IMR-90 (cell line): ENCODE measurements at regions not wholly inside any gene's neighbourhood (a gene's known extent, or its start where the extent isn't known, plus 50 kb on each side); places are given as distances from the start of the nearest gene placed in this dataset.

ENCODE experiments used
- BHLHE40 ChIP-seq: fragments of 150-350 bp; IDR thresholded peaks from 2 replicates; pipeline ENCODE4 v1.6.1; 2016; ENCODE audit warnings: mild to moderate bottlenecking, low read depth, low read length
- CEBPB ChIP-seq: IDR thresholded peaks from 2 replicates; pipeline ENCODE4 v1.6.1; 2012; ENCODE audit warnings: low read depth, low read length, improper control_type of control experiment
- CHD1 ChIP-seq: IDR thresholded peaks from 2 replicates; pipeline ENCODE4 v1.6.1; 2012; ENCODE audit warnings: low read depth, low read length, improper control_type of control experiment
- FOS ChIP-seq: fragments of 150-350 bp; IDR thresholded peaks from 2 replicates; pipeline ENCODE4 v1.6.1; 2016; ENCODE audit warnings: low read depth, low read length
- MAFK ChIP-seq: IDR thresholded peaks from 2 replicates; pipeline ENCODE4 v1.6.1; 2012; ENCODE audit warnings: low read depth, low read length, improper control_type of control experiment
- MAZ ChIP-seq: IDR thresholded peaks from 2 replicates; pipeline ENCODE4 v1.6.1; 2012; ENCODE audit warnings: low read depth, mild to moderate bottlenecking, low read length, improper control_type of control experiment, moderate library complexity, borderline replicate concordance
- MXI1 ChIP-seq: IDR thresholded peaks from 2 replicates; pipeline ENCODE4 v1.6.1; 2012; ENCODE audit warnings: low read depth, mild to moderate bottlenecking, low read length, moderate library complexity, borderline replicate concordance
- POLR2A ChIP-seq: IDR thresholded peaks from 2 replicates; pipeline ENCODE4 v1.6.1; 2012; ENCODE audit warnings: mild to moderate bottlenecking, low read depth, low read length
- RAD21 ChIP-seq: IDR thresholded peaks from 2 replicates; pipeline ENCODE4 v1.6.1; 2012; ENCODE audit warnings: low read length, improper control_type of control experiment
- RFX5 ChIP-seq: IDR thresholded peaks from 2 replicates; pipeline ENCODE4 v1.8.0; 2012; ENCODE audit warnings: low read depth, mild to moderate bottlenecking, low read length, moderate library complexity
- SMC3 ChIP-seq: fragments of 150-350 bp; IDR thresholded peaks from 2 replicates; pipeline ENCODE4 v1.6.1; 2016; ENCODE audit warnings: low read depth, mild to moderate bottlenecking, antibody characterized with exemption, low read length, moderate library complexity
- TF ChIP-seq, protein P1 (sequence below): conservative IDR thresholded peaks from 2 replicates; pipeline ENCODE4 v1.5.1; 2012; ENCODE audit warnings: mild to moderate bottlenecking, low read depth, low read length, improper control_type of control experiment
- TF ChIP-seq, protein P2 (sequence below): fragments of 150-350 bp; IDR thresholded peaks from 2 replicates; pipeline ENCODE4 v1.6.1; 2017; ENCODE audit warnings: mild to moderate bottlenecking, antibody characterized with exemption, low read length, low read depth
- TF ChIP-seq, protein P3 (sequence below): fragments of 150-350 bp; IDR thresholded peaks from 2 replicates; pipeline ENCODE4 v1.6.1; 2016; ENCODE audit warnings: low read depth, mild to moderate bottlenecking, low read length, moderate library complexity, borderline replicate concordance

DNA sequence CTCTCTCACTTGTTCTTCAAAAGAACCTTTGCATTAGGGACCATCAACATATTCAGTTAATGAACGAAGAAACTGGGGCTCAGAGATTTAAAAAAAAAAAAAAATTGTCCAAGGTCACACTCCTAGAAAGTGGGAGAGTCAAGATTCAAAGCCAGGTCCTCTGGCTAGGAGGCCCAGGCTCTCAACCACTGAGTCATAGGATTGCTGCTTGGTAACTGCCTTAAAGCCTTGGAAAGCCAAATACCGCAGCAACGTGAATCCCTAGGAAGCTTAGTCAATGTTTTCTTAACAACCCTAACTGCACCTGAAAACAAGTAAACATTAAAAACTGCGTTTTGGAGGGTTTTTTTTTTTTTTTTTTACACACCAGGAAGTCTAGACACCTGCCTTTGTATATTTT, 156.8 kb downstream of the WNT5A start:
- TF ChIP-seq, protein P1, sequence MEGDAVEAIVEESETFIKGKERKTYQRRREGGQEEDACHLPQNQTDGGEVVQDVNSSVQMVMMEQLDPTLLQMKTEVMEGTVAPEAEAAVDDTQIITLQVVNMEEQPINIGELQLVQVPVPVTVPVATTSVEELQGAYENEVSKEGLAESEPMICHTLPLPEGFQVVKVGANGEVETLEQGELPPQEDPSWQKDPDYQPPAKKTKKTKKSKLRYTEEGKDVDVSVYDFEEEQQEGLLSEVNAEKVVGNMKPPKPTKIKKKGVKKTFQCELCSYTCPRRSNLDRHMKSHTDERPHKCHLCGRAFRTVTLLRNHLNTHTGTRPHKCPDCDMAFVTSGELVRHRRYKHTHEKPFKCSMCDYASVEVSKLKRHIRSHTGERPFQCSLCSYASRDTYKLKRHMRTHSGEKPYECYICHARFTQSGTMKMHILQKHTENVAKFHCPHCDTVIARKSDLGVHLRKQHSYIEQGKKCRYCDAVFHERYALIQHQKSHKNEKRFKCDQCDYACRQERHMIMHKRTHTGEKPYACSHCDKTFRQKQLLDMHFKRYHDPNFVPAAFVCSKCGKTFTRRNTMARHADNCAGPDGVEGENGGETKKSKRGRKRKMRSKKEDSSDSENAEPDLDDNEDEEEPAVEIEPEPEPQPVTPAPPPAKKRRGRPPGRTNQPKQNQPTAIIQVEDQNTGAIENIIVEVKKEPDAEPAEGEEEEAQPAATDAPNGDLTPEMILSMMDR = no peak
- peak; percentile 51; the same call in 1 of the 2 replicates for TF ChIP-seq POLR2A
- TF ChIP-seq, protein P2, sequence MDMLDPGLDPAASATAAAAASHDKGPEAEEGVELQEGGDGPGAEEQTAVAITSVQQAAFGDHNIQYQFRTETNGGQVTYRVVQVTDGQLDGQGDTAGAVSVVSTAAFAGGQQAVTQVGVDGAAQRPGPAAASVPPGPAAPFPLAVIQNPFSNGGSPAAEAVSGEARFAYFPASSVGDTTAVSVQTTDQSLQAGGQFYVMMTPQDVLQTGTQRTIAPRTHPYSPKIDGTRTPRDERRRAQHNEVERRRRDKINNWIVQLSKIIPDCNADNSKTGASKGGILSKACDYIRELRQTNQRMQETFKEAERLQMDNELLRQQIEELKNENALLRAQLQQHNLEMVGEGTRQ = no peak
- no peak for TF ChIP-seq MAFK
- no peak for TF ChIP-seq RFX5
- no peak; the same call in 1 of the 2 replicates for TF ChIP-seq CHD1
- peak; percentile 22; the same call in 1 of the 2 replicates for TF ChIP-seq CEBPB
- TF ChIP-seq MXI1 = 0 out of 2 replicates have a peak, but pooled peaks have one; percentile 13
- peak; percentile 90 for TF ChIP-seq FOS
- peak; percentile 75 for TF ChIP-seq BHLHE40
- TF ChIP-seq RAD21 = peak; percentile 30
- TF ChIP-seq, protein P3, sequence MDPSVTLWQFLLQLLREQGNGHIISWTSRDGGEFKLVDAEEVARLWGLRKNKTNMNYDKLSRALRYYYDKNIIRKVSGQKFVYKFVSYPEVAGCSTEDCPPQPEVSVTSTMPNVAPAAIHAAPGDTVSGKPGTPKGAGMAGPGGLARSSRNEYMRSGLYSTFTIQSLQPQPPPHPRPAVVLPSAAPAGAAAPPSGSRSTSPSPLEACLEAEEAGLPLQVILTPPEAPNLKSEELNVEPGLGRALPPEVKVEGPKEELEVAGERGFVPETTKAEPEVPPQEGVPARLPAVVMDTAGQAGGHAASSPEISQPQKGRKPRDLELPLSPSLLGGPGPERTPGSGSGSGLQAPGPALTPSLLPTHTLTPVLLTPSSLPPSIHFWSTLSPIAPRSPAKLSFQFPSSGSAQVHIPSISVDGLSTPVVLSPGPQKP = no peak
- 0 out of 2 replicates have a peak, but pooled peaks have one; percentile 23 for TF ChIP-seq MAZ
- TF ChIP-seq SMC3 = no peak
